Astrocyte (in vitro differentiated cells and primary cell): ENCODE measurements at regions not wholly inside any gene's neighbourhood (a gene's known extent, or its start where the extent isn't known, plus 50 kb on each side); places are given as distances from the start of the nearest gene placed in this dataset.
"Not testable (repeated sequence)": the region's sequence is repeated elsewhere in the genome, so short reads cannot be mapped to it uniquely, and the experiment has no call there.

Experiments used
- CTCF ChIP-seq: IDR thresholded peaks from 2 replicates; pipeline ENCODE4 v1.5.1; 2011; ENCODE audit warnings: low read depth, mild to moderate bottlenecking, inconsistent platforms, low read length, moderate library complexity; ENCODE audit not compliant: insufficient read depth
- EZH2 ChIP-seq: IDR thresholded peaks from 2 replicates; pipeline ENCODE4 v1.6.1; 2012; ENCODE audit warnings: mild to moderate bottlenecking, low read length, inconsistent platforms; ENCODE audit not compliant: insufficient read depth

GRCh38 chr7:150093897-150094296 is 220.1 kb downstream of the ATP6V0E2 start:
- TF ChIP-seq CTCF, EZH2: not testable (repeated sequence)
